SK-N-SH treated with all-trans-retinoic acid at 6 μM for 48 hours (cell line): ENCODE measurements at regions not wholly inside any gene's neighbourhood (a gene's known extent, or its start where the extent isn't known, plus 50 kb on each side); places are given as distances from the start of the nearest gene placed in this dataset.

Experiments used
- ARNTL ChIP-seq: fragments of 450-650 bp; formaldehyde crosslinking; IDR thresholded peaks from 2 replicates; pipeline ENCODE4 v1.5.0; 2020; ENCODE audit warnings: low read depth, mild to moderate bottlenecking, moderate library complexity, borderline replicate concordance
- BACH2 ChIP-seq: fragments of 250-450 bp; sonication (Bioruptor Pico); IDR thresholded peaks from 2 replicates; pipeline ENCODE4 v1.9.0; 2021; ENCODE audit warnings: mild to moderate bottlenecking, borderline replicate concordance
- CREB5 ChIP-seq: fragments of 250-450 bp; sonication (Bioruptor Pico); IDR thresholded peaks from 2 replicates; pipeline ENCODE4 v1.5.1; 2020; ENCODE audit warnings: low read depth, mild to moderate bottlenecking, moderate library complexity
- CSDC2 ChIP-seq: fragments of 250-450 bp; sonication (Bioruptor Pico); IDR thresholded peaks from 2 replicates; pipeline ENCODE4 v1.5.0; 2020; ENCODE audit warnings: mild to moderate bottlenecking, moderate library complexity
- GLIS3 ChIP-seq: fragments of 250-450 bp; sonication (Bioruptor Pico); IDR thresholded peaks from 2 replicates; pipeline ENCODE4 v1.5.0; 2020; ENCODE audit warnings: mild to moderate bottlenecking, moderate library complexity
- ISL1 ChIP-seq: fragments of 250-450 bp; sonication (Bioruptor Pico); IDR thresholded peaks from 2 replicates; pipeline ENCODE4 v2.1.2; 2022; ENCODE audit warnings: mild to moderate bottlenecking, moderate library complexity
- POU6F1 ChIP-seq: fragments of 250-450 bp; sonication (Bioruptor Pico); IDR thresholded peaks from 2 replicates; pipeline ENCODE4 v1.8.0; 2021; ENCODE audit warnings: low read depth, mild to moderate bottlenecking, moderate library complexity, borderline replicate concordance
- RARB ChIP-seq: fragments of 250-450 bp; sonication (Bioruptor Pico); IDR thresholded peaks from 2 replicates; pipeline ENCODE4 v1.8.0; 2021; ENCODE audit warnings: mild to moderate bottlenecking, moderate library complexity
- SNAI2 ChIP-seq: fragments of 250-450 bp; sonication (Bioruptor Pico); IDR thresholded peaks from 2 replicates; pipeline ENCODE4 v1.5.0; 2020; ENCODE audit warnings: mild to moderate bottlenecking, moderate library complexity
- TOX ChIP-seq: fragments of 250-450 bp; sonication (Bioruptor Pico); IDR thresholded peaks from 2 replicates; pipeline ENCODE4 v1.8.0; 2021; ENCODE audit warnings: mild to moderate bottlenecking, moderate library complexity, borderline replicate concordance
- ZFP3 ChIP-seq: fragments of 250-450 bp; sonication (Bioruptor Pico); IDR thresholded peaks from 2 replicates; pipeline ENCODE4 v1.5.0; 2020; ENCODE audit warnings: mild to moderate bottlenecking, moderate library complexity
- ZNF565 ChIP-seq: fragments of 450-650 bp; formaldehyde crosslinking; conservative IDR thresholded peaks from 2 replicates; pipeline ENCODE4 v1.5.0; 2020; ENCODE audit warnings: low read depth, mild to moderate bottlenecking, moderate library complexity
- ZNF70 ChIP-seq: fragments of 450-650 bp; formaldehyde crosslinking; IDR thresholded peaks from 2 replicates; pipeline ENCODE4 v1.5.0; 2020; ENCODE audit warnings: mild to moderate bottlenecking, moderate library complexity
- TF ChIP-seq, protein P1 (sequence below): fragments of 250-450 bp; sonication (Bioruptor Pico); IDR thresholded peaks from 2 replicates; pipeline ENCODE4 v1.8.0; 2020; ENCODE audit warnings: mild to moderate bottlenecking, moderate library complexity, borderline replicate concordance

DNA sequence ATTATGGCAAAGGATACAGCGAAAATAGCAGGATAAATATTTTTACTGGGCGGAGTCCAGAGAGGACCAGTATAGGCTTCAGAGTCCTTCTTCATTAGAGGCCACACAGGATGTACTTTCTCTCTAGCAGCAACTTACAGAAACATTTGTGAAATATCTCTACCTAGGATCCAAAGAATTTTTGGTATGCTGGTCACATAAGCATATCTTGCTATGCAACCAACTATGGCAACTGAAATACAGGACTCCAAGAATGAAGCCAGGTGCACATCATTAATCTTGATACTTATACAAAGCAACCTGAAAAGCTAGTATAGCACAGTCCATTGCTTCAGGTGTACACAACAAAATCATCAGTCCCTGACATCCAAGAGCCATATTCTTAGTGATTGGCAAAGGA is 59.1 kb upstream of the NABP1 start:
- no peak for TF ChIP-seq CREB5 (CRISPR knock-in tag)
- no peak for TF ChIP-seq ZNF565 (CRISPR knock-in tag)
- TF ChIP-seq ZFP3 (CRISPR knock-in tag): no peak
- TF ChIP-seq, protein P1, sequence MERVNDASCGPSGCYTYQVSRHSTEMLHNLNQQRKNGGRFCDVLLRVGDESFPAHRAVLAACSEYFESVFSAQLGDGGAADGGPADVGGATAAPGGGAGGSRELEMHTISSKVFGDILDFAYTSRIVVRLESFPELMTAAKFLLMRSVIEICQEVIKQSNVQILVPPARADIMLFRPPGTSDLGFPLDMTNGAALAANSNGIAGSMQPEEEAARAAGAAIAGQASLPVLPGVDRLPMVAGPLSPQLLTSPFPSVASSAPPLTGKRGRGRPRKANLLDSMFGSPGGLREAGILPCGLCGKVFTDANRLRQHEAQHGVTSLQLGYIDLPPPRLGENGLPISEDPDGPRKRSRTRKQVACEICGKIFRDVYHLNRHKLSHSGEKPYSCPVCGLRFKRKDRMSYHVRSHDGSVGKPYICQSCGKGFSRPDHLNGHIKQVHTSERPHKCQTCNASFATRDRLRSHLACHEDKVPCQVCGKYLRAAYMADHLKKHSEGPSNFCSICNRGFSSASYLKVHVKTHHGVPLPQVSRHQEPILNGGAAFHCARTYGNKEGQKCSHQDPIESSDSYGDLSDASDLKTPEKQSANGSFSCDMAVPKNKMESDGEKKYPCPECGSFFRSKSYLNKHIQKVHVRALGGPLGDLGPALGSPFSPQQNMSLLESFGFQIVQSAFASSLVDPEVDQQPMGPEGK (CRISPR knock-in tag): no peak
- TF ChIP-seq TOX (CRISPR knock-in tag): no peak
- TF ChIP-seq ZNF70 (CRISPR knock-in tag): no peak
- TF ChIP-seq ISL1 (CRISPR knock-in tag): no peak
- TF ChIP-seq BACH2 (CRISPR knock-in tag): no peak
- TF ChIP-seq GLIS3 (CRISPR knock-in tag): no peak
- TF ChIP-seq POU6F1: no peak
- TF ChIP-seq ARNTL (CRISPR knock-in tag): no peak
- TF ChIP-seq SNAI2 (CRISPR knock-in tag): no peak
- TF ChIP-seq CSDC2: no peak
- TF ChIP-seq RARB: no peak
